ENCODE measurements at regions not wholly inside any gene's neighbourhood (a gene's known extent, or its start where the extent isn't known, plus 50 kb on each side); places are given as distances from the start of the nearest gene placed in this dataset.

DNA sequence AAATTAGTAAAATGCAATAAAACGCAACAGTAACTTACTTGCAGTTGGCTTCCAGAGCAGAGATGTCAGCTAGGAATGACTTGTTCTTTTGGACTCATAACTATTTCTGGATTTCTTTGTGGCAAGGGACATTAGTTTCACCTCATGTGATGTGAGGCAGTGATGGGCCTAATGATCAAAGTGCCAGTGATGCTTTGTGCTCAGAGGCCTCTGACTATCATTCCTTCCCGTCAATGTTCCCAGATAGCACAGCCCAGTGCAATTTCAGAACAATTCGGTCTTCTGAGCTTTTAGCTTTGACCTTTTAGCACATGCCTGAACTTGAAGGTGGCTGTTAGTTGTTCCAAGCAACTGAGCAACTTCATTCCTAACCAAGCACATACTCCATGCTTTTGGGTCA lies 596.8 kb downstream of the TFAP2B start:
- TF ChIP-seq CTCF (conservative IDR thresholded peaks at IDR 0.05; ENCODE audit: low read depth, low read length) (no peak), EZH2 (IDR thresholded peaks at IDR 0.05; ENCODE audit: borderline replicate concordance, low read depth, low read length, poor library complexity, severe bottlenecking) (no peak)

Measured in A673 (cell line).